ENCODE measurements at regions not wholly inside any gene's neighbourhood (a gene's known extent, or its start where the extent isn't known, plus 50 kb on each side); places are given as distances from the start of the nearest gene placed in this dataset.

DNA sequence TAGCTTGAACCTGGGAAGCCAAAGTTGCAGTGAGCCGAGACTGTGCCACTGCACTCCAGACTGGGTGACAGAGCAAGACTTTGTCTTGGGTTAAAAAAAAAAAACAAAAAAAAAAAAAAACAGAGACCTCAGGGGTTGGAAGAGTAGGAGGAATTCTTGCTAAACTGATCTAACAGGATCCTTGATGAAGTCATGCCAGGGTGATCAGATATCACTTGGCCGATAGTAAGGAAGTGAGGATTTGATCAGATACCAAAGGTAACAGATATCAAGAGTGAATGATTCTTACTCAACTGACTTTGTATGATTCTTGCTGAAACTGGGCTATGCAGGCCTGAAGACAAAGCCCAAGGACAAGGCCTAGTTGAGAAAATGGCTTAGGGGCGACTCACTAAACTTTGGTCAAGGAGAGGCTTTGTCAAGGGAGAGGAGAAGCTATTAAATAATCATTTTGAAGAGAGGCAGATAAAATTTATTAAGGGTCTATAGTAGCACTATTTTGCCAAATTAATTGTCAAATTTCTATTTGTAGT, 624.7 kb downstream of the UTRN start:
- no peaks in the 10 kb centered on the region for H3K27me3 ChIP-seq
- TF ChIP-seq, protein P1, sequence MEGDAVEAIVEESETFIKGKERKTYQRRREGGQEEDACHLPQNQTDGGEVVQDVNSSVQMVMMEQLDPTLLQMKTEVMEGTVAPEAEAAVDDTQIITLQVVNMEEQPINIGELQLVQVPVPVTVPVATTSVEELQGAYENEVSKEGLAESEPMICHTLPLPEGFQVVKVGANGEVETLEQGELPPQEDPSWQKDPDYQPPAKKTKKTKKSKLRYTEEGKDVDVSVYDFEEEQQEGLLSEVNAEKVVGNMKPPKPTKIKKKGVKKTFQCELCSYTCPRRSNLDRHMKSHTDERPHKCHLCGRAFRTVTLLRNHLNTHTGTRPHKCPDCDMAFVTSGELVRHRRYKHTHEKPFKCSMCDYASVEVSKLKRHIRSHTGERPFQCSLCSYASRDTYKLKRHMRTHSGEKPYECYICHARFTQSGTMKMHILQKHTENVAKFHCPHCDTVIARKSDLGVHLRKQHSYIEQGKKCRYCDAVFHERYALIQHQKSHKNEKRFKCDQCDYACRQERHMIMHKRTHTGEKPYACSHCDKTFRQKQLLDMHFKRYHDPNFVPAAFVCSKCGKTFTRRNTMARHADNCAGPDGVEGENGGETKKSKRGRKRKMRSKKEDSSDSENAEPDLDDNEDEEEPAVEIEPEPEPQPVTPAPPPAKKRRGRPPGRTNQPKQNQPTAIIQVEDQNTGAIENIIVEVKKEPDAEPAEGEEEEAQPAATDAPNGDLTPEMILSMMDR (IDR thresholded peaks at IDR 0.05) = no peak
- no peak for TF ChIP-seq POLR2A (IDR thresholded peaks at IDR 0.05)
- H3K9me3 ChIP-seq = no peaks in the 10 kb centered on the region
- H3K36me3 ChIP-seq (ENCODE audit: low read depth, missing control alignments) = no peaks in the 10 kb centered on the region
- DNase-seq = no peak
- 91 to 95% methylated on average over 3 of the region's 3 CpGs for WGBS, 2 donors
- no peak overlapping the region for H3K4me3 ChIP-seq
- intact Hi-C loops (cut with DNase I; ENCODE audit: low total_unique reads) = no loop called here
- H3K27ac ChIP-seq = no peak overlapping the region
- H3K4me1 ChIP-seq = no peaks in the 10 kb centered on the region

DNA sequence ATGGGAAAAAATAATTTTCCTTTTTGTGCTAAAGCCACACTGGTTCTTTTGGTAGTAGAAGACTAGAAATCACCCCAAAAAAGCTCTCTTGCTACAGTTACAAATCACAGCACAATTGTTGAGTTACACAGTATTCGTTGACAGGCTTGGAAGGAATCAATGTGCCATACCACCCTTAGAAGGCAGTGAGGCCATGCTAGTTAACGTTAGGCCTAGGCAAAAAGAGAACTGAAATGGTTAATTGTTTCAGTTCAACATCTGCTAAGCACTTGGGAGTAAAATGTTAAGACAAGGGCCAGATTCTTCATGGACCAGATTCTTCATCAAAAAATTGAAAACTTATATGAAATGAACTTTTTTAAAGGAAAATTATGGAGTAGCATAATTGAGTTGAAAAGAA, 626.2 kb downstream of the UTRN start:
- intact Hi-C loops (cut with DNase I; ENCODE audit: low total_unique reads) = no loop called here
- Histone ChIP-seq H3K36me3 (ENCODE audit: low read depth, missing control alignments) (no peaks in the 10 kb centered on the region), H3K4me1 (no peaks in the 10 kb centered on the region), H3K27me3 (no peaks in the 10 kb centered on the region), H3K27ac (no peak overlapping the region), H3K9me3 (no peaks in the 10 kb centered on the region), H3K4me3 (no peak overlapping the region)
- no peak for TF ChIP-seq POLR2A (IDR thresholded peaks at IDR 0.05)
- TF ChIP-seq, protein P1 (IDR thresholded peaks at IDR 0.05) = no peak
- no peak for DNase-seq
- WGBS, 2 donors = 78 to 85% methylated on average over 2 of the region's 2 CpGs

DNA sequence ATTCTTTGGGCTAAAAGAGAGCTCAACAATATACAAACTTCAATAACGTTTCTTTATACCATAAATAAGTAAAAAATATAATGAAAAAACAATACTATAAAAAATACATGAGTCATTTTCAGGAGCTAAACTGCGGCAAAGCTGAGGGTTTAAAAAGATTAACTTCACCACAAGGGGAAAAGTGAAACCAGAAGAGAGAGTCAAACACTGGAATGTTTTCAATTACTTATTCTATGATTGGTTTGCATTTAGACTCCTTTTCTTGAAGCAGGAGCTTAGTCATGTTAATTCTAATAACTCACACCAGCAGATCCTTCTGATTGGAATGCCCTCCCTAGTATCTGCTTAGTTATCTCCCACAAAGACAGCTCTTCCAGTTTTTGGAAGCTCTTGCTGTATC, 627.3 kb downstream of the UTRN start:
- 71 to 83% methylated on average over 2 of the region's 2 CpGs for WGBS, 2 donors
- no peaks in the 10 kb centered on the region for H3K36me3 ChIP-seq (ENCODE audit: low read depth, missing control alignments)
- no peaks in the 10 kb centered on the region for H3K9me3 ChIP-seq
- TF ChIP-seq POLR2A (IDR thresholded peaks at IDR 0.05) = no peak
- TF ChIP-seq, protein P1 (IDR thresholded peaks at IDR 0.05) = no peak
- H3K4me1 ChIP-seq = no peaks in the 10 kb centered on the region
- H3K27ac ChIP-seq = no peak overlapping the region
- no peaks in the 10 kb centered on the region for H3K27me3 ChIP-seq
- no peak for DNase-seq
- no peak overlapping the region for H3K4me3 ChIP-seq
- intact Hi-C loops (cut with DNase I; ENCODE audit: low total_unique reads) = no loop called here

DNA sequence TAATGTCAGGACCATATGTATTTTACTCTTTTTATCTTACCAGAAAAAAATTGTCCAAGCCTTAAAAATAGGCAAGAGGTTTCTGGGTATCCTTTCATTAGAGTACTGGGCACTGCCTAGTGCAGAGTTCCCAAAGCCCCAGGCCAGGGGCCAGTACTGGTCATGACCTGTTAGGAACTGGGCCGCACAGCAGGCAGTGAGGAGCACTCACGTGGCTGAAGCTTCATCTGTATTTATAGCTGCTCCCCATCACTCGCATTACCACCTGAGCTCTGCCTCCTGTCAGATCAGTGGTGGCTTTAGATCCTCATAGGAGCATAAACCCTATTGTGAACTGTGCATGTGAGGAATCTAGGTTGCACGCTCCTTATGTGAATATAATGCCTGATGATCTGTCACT, 632.9 kb downstream of the UTRN start:
- Histone ChIP-seq H3K9me3 (no peaks in the 10 kb centered on the region), H3K27ac (no peak overlapping the region), H3K4me1 (no peaks in the 10 kb centered on the region), H3K4me3 (no peak overlapping the region), H3K27me3 (no peaks in the 10 kb centered on the region), H3K36me3 (ENCODE audit: low read depth, missing control alignments) (no peaks in the 10 kb centered on the region)
- DNase-seq = no peak
- 85 to 91% methylated on average over 4 of the region's 4 CpGs for WGBS, 2 donors
- TF ChIP-seq, protein P1 (IDR thresholded peaks at IDR 0.05) = no peak
- TF ChIP-seq POLR2A (IDR thresholded peaks at IDR 0.05) = no peak
- intact Hi-C loops (cut with DNase I; ENCODE audit: low total_unique reads) = no loop called here

DNA sequence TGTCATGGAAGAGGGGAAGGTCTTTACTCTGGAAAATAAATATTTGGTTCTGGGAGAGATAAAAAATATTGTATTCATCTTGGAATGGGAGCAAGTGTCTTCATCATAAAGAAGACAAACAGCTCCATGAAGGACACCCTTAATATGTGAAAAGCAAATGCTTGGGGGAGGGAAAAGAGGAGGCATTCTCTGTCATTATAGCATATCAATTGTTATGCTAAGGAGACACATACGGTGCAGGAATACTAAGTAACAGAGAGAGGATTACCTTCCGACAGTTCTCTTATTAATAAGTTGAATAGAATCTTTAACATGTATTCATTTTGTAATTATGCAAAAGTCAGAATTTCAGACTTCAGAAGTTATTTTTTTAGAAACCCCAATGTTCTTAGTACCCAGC, 634.4 kb downstream of the UTRN start:
- WGBS, 2 donors = 76 to 81% methylated on average over 2 of the region's 2 CpGs
- intact Hi-C loops (cut with DNase I; ENCODE audit: low total_unique reads) = no loop called here
- Histone ChIP-seq H3K9me3 (no peaks in the 10 kb centered on the region), H3K36me3 (ENCODE audit: low read depth, missing control alignments) (no peaks in the 10 kb centered on the region), H3K4me3 (no peak overlapping the region), H3K27me3 (no peaks in the 10 kb centered on the region), H3K4me1 (no peaks in the 10 kb centered on the region), H3K27ac (no peak overlapping the region)
- no peak for DNase-seq
- TF ChIP-seq POLR2A (IDR thresholded peaks at IDR 0.05) = no peak
- TF ChIP-seq, protein P1 (IDR thresholded peaks at IDR 0.05) = no peak
